Right lobe of liver (tissue), 6 donors: ENCODE measurements at regions not wholly inside any gene's neighbourhood (a gene's known extent, or its start where the extent isn't known, plus 50 kb on each side); places are given as distances from the start of the nearest gene placed in this dataset.

Experiments
- ATAC-seq, 4 donors: fragments of 200-7000 bp; cut with Tn5 transposase; one replicate each; pipeline ENCODE4 v1.9.1; 2020; ENCODE audit warnings: mild to moderate bottlenecking in 4 of 4, moderate library complexity in 4 of 4
- DNase-seq, 3 donors: peaks; one replicate each; pipeline ENCODE4 v3.0.0-alpha.2; 2020
- H3K27ac ChIP-seq, 3 donors: fragments of 200-600 bp; one replicate each; pipeline ENCODE4 v1.8.0; 2022
- H3K27me3 ChIP-seq, 2 donors: fragments of 200-600 bp; one replicate each; pipeline ENCODE4 v1.8.0; 2022
- H3K36me3 ChIP-seq, 4 donors: fragments of 200-600 bp; sonication (generic) in 1 of 4; one replicate each; pipeline versions ENCODE4 v1.5.1 to v1.8.0; 2017 to 2022; ENCODE audit warnings: control low read depth in 1 of 4
- H3K4me1 ChIP-seq, 4 donors: fragments of 200-600 bp; sonication (generic) in 1 of 4; one replicate each; pipeline versions ENCODE4 v1.5.1 to v1.8.0; 2017 to 2022; ENCODE audit warnings: control low read depth in 1 of 4
- H3K4me3 ChIP-seq, 3 donors: fragments of 200-600 bp; one replicate each; pipeline ENCODE4 v1.8.0; 2022
- H3K9me3 ChIP-seq, 4 donors: fragments of 200-600 bp; sonication (generic) in 1 of 4; one replicate each; pipeline versions ENCODE4 v1.5.1 to v1.8.0; 2017 to 2022; ENCODE audit warnings: control low read depth in 1 of 4
- CTCF ChIP-seq, 4 donors: fragments of 200-600 bp in 3 of 4; fragments of 450-650 bp in 1 of 4; IDR thresholded peaks; one replicate each; pipeline versions ENCODE4 v1.5.1 to v1.8.0; 2016 to 2022; ENCODE audit warnings: antibody characterized with exemption in 4 of 4, mild to moderate bottlenecking in 2 of 4
- POLR2A ChIP-seq: fragments of 450-650 bp; IDR thresholded peaks from one replicate; pipeline ENCODE4 v1.6.1; 2017; ENCODE audit warnings: antibody characterized with exemption, mild to moderate bottlenecking
- WGBS: methylation state at CpG from one replicate; pipeline ENCODE4 v1.1.6; 2018; ENCODE audit warnings: low coverage, low lambda C conversion rate; ENCODE audit not compliant: insufficient coverage; ENCODE audit errors: missing lambda C conversion rate; 5-methylcytosine and 5-hydroxymethylcytosine counted together
- intact Hi-C, 2 donors: fragments of 100-400 bp; cut with DNase I; formaldehyde crosslinking; loops; one replicate each; pipeline versions ENCODE4 v1.11.2 to v1.14.1; 2022
- donor health status: DM: no; HTN: yes; CAD: no.
- donor health status: DM: no; HTN: no; CAD: no.
- donor health status: DM: no; HTN: no; CAD: no.
- donor health status: DM: no; HTN: yes; CAD: no.
- donor health status: DM: no; HTN: yes; CAD: no.

- H3K36me3 ChIP-seq: no peaks in the 10 kb centered on the region
- TF ChIP-seq POLR2A (no peak), CTCF (IDR thresholded peaks at IDR 0.05) (no peak)
- H3K9me3 ChIP-seq: no peaks in the 10 kb centered on the region
- H3K27me3 ChIP-seq: no peaks in the 10 kb centered on the region
- ATAC-seq (no peak), DNase-seq (no peak)
- intact Hi-C loops: no loop called here
- WGBS: 26% methylated on average over 2 of the region's 2 CpGs
- no peak overlapping the region for H3K27ac ChIP-seq
- H3K4me3 ChIP-seq: no peak overlapping the region
- no peaks in the 10 kb centered on the region for H3K4me1 ChIP-seq
Observed at GRCh38 chr4:20376070-20376469, 124.4 kb downstream of the SLIT2 start.

DNA sequence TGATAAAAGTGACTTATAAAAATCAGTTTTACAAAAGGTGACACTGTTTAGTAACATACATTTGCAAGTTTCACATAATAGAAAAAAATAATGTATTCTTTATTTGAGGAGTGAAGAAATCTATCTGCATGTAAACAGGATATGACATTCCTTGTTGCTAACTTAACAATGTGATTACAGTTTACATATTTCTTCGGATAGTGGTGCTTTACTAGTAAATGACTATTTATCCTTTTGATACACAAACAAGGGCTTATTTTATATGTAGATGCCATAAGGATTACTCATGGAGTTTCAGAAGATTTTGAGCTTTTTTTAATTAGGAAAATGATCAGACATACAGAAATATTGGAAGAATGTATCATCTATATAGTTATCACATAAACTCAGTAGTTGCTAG is 126.5 kb downstream of the SLIT2 start:
- no peak for DNase-seq
- TF ChIP-seq POLR2A: no peak
- no peak for TF ChIP-seq CTCF (IDR thresholded peaks at IDR 0.05)
- Histone ChIP-seq H3K36me3 (no peaks in the 10 kb centered on the region), H3K4me3 (no peak overlapping the region), H3K9me3 (no peaks in the 10 kb centered on the region), H3K27ac (no peak overlapping the region), H3K4me1 (no peaks in the 10 kb centered on the region), H3K27me3 (no peaks in the 10 kb centered on the region)
- ATAC-seq: no peak
- 53% methylated on average over 1 of the region's 1 CpG for WGBS
- intact Hi-C loops: no loop called here

- TF ChIP-seq CTCF (IDR thresholded peaks at IDR 0.05): no peak
- no peak overlapping the region for H3K27ac ChIP-seq
- no peaks in the 10 kb centered on the region for H3K9me3 ChIP-seq
- DNase-seq (no peak), ATAC-seq (no peak)
- 74% methylated on average over 9 of the region's 9 CpGs for WGBS
- H3K27me3 ChIP-seq: no peaks in the 10 kb centered on the region
- intact Hi-C loops: no loop called here
- H3K36me3 ChIP-seq: no peaks in the 10 kb centered on the region
- no peaks in the 10 kb centered on the region for H3K4me1 ChIP-seq
- no peak overlapping the region for H3K4me3 ChIP-seq
Observed at GRCh38 chr4:20381005-20381404, 129.3 kb downstream of the SLIT2 start.

DNA sequence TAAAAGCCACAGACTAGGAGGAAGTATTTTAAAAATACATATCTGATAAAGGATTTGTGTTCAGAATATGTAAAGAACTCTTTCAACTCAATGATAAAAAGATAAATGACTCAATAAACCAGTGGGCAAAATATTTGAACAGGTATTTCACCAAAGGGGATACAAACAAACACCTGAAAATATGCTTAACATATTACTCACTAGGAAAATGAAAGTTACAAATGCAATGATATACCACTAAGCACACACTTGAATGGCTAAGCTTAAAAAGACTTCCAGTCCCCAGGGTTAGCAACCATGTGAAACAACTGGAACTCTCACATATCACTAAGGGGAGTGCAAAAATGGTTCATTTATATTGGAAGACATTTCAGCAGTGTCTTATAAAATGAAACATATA is 131.6 kb downstream of the SLIT2 start:
- Histone ChIP-seq H3K4me3 (no peak overlapping the region), H3K36me3 (no peaks in the 10 kb centered on the region), H3K4me1 (no peaks in the 10 kb centered on the region), H3K27ac (no peak overlapping the region), H3K27me3 (no peaks in the 10 kb centered on the region), H3K9me3 (no peaks in the 10 kb centered on the region)
- intact Hi-C loops: no loop called here
- no peak for ATAC-seq
- no peak for DNase-seq
- TF ChIP-seq POLR2A: no peak
- TF ChIP-seq CTCF (IDR thresholded peaks at IDR 0.05): no peak

DNA sequence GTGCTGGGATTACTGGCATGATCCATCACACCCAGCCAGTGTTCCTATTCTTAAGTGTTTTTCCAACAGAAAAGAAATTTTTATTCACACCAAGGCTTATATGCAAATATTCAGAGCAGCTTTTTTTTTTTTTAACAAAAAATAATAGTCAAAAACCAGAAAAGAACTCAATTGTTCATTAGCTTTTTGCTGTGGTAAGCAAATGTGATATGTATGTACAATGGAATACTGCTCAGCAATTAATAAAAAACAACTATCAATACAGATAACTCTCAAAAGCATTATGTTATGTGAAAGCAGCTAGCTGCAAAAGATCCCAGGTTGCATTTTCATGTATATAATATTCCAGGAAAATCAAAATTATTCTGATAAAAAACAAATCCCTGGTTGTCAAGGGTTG is 132.3 kb downstream of the SLIT2 start:
- ATAC-seq (no peak), DNase-seq (no peak)
- Histone ChIP-seq H3K4me3 (no peak overlapping the region), H3K9me3 (no peaks in the 10 kb centered on the region), H3K4me1 (no peaks in the 10 kb centered on the region), H3K36me3 (no peaks in the 10 kb centered on the region), H3K27ac (no peak overlapping the region), H3K27me3 (no peaks in the 10 kb centered on the region)
- intact Hi-C loops: no loop called here
- TF ChIP-seq CTCF (IDR thresholded peaks at IDR 0.05) (no peak), POLR2A (no peak)
